Esophagus squamous epithelium (tissue), 5 donors: ENCODE measurements at regions not wholly inside any gene's neighbourhood (a gene's known extent, or its start where the extent isn't known, plus 50 kb on each side); places are given as distances from the start of the nearest gene placed in this dataset.
A peak's percentile ranks its signal among the peaks of the same experiment; 100 is the strongest.

Experiments
- DNase-seq: peaks from one replicate; lab custom pipeline; 2025; lab: John Stamatoyannopoulos, UW
- H3K27ac ChIP-seq, 4 donors: fragments of 200-600 bp; sonication (generic); one replicate each; pipeline ENCODE4 v1.5.1; 2016 to 2019; ENCODE audit warnings: mild to moderate bottlenecking in 1 of 4
- H3K27me3 ChIP-seq, 4 donors: fragments of 200-600 bp; sonication (generic); 1 replicate in 3 of 4; 2 replicates in 1 of 4; pipeline versions ENCODE4 v1.5.1 to v1.6.0; 2017 to 2021; ENCODE audit warnings: antibody characterized with exemption in 1 of 4
- H3K36me3 ChIP-seq, 3 donors: fragments of 200-600 bp; sonication (generic); one replicate each; pipeline ENCODE4 v1.5.1; 2016 to 2019
- H3K4me1 ChIP-seq, 3 donors: fragments of 200-600 bp; sonication (generic); one replicate each; pipeline ENCODE4 v1.5.1; 2017 to 2019
- H3K4me3 ChIP-seq, 4 donors: fragments of 200-600 bp; sonication (generic); 1 replicate in 3 of 4; 2 replicates in 1 of 4; pipeline ENCODE4 v1.5.1; 2016 to 2019; ENCODE audit warnings: mild to moderate bottlenecking in 2 of 4, moderate library complexity in 1 of 4
- H3K9me3 ChIP-seq, 3 donors: fragments of 200-600 bp; sonication (generic); one replicate each; pipeline ENCODE4 v1.5.1; 2016 to 2019
- POLR2A ChIP-seq, 4 donors: fragments of 450-650 bp; IDR thresholded peaks; one replicate each; pipeline ENCODE4 v1.6.1; 2017; ENCODE audit warnings: antibody characterized with exemption in 4 of 4, mild to moderate bottlenecking in 4 of 4, moderate library complexity in 3 of 4
- whole genome bisulfite sequencing, 2 donors: methylation state at CpG; one replicate each; pipeline ENCODE4 v1.1.5; 2018; 5-methylcytosine and 5-hydroxymethylcytosine counted together
- intact Hi-C: fragments of 100-400 bp; cut with DNase I; formaldehyde crosslinking; loops from one replicate; pipeline ENCODE4 v1.15.0; 2022
- TF ChIP-seq, protein P1 (sequence below), 6 experiments: fragments of 450-650 bp in 4 of 6; fragments of 200-600 bp in 2 of 6; sonication (generic) in 2 of 6; IDR thresholded peaks; one replicate each; pipeline ENCODE4 v1.5.1; 2016 to 2019; ENCODE audit warnings: antibody characterized with exemption in 6 of 6, mild to moderate bottlenecking in 4 of 6, moderate library complexity in 4 of 6
- donor health status: DM: yes; HTN: yes; CAD: no.

DNA sequence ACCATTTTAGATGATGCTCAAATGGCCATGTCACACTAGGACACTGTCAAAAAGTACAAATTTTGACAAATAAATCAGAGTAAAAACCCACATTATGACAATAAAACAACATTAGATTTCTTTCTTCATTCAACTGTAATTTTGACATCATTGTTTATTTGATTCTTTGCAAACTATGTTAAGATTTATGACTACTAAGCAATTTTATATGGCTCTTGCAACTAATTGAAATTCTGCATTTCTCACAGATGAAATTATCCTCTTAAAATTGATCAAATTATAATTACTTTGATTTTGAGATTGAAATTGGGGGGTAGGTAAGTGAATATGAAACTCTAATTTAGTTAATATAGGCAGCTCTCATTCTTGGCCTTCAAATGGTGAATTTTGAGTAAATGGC is 59.8 kb downstream of the ATOH1 start:
- H3K27me3 ChIP-seq = no peaks in the 10 kb centered on the region
- H3K4me1 ChIP-seq = no peaks in the 10 kb centered on the region
- TF ChIP-seq, protein P1, sequence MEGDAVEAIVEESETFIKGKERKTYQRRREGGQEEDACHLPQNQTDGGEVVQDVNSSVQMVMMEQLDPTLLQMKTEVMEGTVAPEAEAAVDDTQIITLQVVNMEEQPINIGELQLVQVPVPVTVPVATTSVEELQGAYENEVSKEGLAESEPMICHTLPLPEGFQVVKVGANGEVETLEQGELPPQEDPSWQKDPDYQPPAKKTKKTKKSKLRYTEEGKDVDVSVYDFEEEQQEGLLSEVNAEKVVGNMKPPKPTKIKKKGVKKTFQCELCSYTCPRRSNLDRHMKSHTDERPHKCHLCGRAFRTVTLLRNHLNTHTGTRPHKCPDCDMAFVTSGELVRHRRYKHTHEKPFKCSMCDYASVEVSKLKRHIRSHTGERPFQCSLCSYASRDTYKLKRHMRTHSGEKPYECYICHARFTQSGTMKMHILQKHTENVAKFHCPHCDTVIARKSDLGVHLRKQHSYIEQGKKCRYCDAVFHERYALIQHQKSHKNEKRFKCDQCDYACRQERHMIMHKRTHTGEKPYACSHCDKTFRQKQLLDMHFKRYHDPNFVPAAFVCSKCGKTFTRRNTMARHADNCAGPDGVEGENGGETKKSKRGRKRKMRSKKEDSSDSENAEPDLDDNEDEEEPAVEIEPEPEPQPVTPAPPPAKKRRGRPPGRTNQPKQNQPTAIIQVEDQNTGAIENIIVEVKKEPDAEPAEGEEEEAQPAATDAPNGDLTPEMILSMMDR (IDR thresholded peaks at IDR 0.05) = no peak
- TF ChIP-seq POLR2A (IDR thresholded peaks at IDR 0.05) = no peak
- no peak overlapping the region for H3K27ac ChIP-seq
- no peaks in the 10 kb centered on the region for H3K36me3 ChIP-seq
- H3K9me3 ChIP-seq = no peaks in the 10 kb centered on the region
- intact Hi-C loops = no loop called here
- no peak overlapping the region for H3K4me3 ChIP-seq
- no peak for DNase-seq

DNA sequence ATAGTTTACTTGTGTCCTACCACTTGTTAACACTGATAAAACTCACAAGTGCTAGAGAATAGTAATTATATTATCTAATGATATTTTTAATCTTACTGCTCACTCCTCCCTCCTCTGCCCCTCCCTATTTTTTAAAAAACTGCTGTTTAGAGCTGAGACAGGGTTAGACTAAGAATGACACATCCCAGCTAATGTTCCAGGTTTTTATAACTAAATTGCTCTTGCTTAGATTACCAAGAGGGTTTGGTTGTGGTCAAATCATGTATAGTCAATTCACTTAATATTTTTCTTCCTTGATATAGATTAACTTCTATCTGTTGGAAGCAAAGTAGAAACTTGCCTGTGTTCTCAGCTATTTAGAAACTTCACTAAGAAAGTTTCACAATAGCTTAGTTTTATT is 60.2 kb downstream of the ATOH1 start:
- DNase-seq = no peak
- H3K36me3 ChIP-seq = no peaks in the 10 kb centered on the region
- intact Hi-C loops = no loop called here
- H3K4me1 ChIP-seq = no peaks in the 10 kb centered on the region
- H3K27ac ChIP-seq = no peak overlapping the region
- no peaks in the 10 kb centered on the region for H3K9me3 ChIP-seq
- H3K4me3 ChIP-seq = no peak overlapping the region
- no peak for TF ChIP-seq POLR2A (IDR thresholded peaks at IDR 0.05)
- H3K27me3 ChIP-seq = no peaks in the 10 kb centered on the region

DNA sequence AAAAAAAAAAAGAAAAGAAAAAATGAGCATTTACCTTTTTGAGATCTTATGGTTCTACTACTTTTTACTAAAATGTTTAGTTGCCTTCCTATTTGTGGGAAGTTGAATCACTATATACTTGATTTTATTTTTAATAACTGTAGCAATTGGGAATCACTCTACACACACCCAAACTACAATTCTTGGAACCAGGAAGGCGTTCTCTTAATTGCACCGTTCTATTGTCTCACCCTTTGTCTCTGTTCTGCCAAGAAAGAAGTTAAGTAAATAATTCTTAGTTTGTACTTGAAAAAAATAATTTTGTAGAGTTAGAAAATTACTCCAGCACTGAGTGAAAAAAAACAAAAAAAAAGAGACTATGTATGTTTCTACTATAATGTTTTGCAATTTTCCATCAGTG is 62.7 kb downstream of the ATOH1 start:
- no peak overlapping the region for H3K27ac ChIP-seq
- no peak overlapping the region for H3K4me3 ChIP-seq
- TF ChIP-seq, protein P1 (IDR thresholded peaks at IDR 0.05) = no peak
- no peak for TF ChIP-seq POLR2A (IDR thresholded peaks at IDR 0.05)
- 39 to 48% methylated on average over 2 of the region's 2 CpGs for WGBS, 2 donors
- DNase-seq = no peak
- H3K4me1 ChIP-seq = no peaks in the 10 kb centered on the region
- H3K27me3 ChIP-seq = no peaks in the 10 kb centered on the region
- no peaks in the 10 kb centered on the region for H3K36me3 ChIP-seq
- intact Hi-C loops = no loop called here
- no peaks in the 10 kb centered on the region for H3K9me3 ChIP-seq

DNA sequence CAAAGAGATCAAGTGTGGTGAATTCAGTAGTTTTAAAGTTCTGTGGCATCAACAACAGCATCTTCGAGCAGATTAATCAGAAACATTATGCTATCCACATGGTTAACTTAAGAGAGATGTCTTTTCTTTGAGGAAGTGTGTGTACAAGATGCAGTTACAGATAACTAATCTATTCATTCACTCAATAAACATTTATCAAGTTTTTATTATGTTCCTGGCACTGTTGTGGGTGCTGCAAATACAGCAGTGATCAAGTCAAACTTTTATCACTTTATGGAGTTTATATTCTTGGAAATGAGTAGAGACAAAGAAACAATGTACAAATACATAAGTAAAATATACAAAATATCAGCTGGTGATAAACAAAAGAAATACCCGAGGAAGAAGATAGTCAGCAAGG is 66.4 kb downstream of the ATOH1 start:
- DNase-seq = no peak
- 52 to 59% methylated on average over 2 of the region's 2 CpGs for WGBS, 2 donors
- intact Hi-C loops = no loop called here

DNA sequence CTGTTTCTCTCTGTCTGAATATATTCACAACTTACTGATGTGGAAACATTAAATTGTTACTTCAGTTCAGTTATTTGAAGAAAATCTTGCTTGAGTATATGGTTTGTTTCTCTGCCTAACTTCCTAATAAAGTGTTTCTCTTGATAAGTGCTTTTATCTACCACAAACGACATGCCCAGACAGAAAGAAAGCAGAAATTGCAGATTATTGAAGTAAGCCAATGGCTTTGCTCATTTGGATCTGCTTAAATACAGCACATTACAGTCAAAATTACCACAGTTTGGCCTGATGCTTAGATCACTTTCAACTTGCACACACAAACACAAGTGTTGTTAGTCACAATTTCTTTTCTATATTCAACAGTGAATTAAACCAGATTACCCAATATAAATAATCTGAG is 68.0 kb downstream of the ATOH1 start:
- no peaks in the 10 kb centered on the region for H3K9me3 ChIP-seq
- no peak overlapping the region for H3K27ac ChIP-seq
- intact Hi-C loops = no loop called here
- no peaks in the 10 kb centered on the region for H3K36me3 ChIP-seq
- no peak overlapping the region for H3K4me3 ChIP-seq
- H3K4me1 ChIP-seq = no peaks in the 10 kb centered on the region
- H3K27me3 ChIP-seq = no peaks in the 10 kb centered on the region
- DNase-seq = no peak
- TF ChIP-seq POLR2A (IDR thresholded peaks at IDR 0.05) = no peak
- TF ChIP-seq, protein P1 (IDR thresholded peaks at IDR 0.05) = no peak
- 13 to 37% methylated on average over 1 of the region's 1 CpG for WGBS, 2 donors

More for the DNA sequence above, 66.4 kb downstream of the ATOH1 start:
- no peaks in the 10 kb centered on the region for H3K9me3 ChIP-seq
- H3K27ac ChIP-seq = no peak overlapping the region
- H3K4me3 ChIP-seq = no peak overlapping the region
- TF ChIP-seq POLR2A (IDR thresholded peaks at IDR 0.05) = no peak
- TF ChIP-seq, protein P1 (IDR thresholded peaks at IDR 0.05) = no peak
- no peaks in the 10 kb centered on the region for H3K4me1 ChIP-seq
- no peaks in the 10 kb centered on the region for H3K36me3 ChIP-seq
- no peaks in the 10 kb centered on the region for H3K27me3 ChIP-seq

DNA sequence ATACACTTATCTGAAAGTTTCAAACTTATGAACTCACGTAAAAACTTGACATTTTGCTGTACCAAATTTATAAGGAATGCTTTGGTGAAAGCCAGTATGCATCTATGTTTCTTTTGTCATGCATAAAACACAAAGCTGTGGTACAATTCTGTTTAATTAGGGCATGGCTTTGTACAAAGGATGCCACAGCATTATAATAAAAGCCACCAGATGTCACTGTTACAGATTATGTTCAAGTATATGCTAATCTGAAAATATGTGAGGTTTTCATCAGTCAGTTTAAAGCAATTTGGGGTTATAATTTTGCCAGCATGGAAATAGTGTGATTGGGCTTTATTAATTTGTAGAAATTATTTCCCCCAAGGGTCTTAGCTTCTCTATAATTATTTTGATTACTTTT is 69.0 kb downstream of the ATOH1 start:
- intact Hi-C loops = no loop called here
- 58 to 92% methylated on average over 1 of the region's 1 CpG for WGBS, 2 donors

More for the DNA sequence above, 69.0 kb downstream of the ATOH1 start:
- H3K27me3 ChIP-seq = no peaks in the 10 kb centered on the region
- no peak for TF ChIP-seq POLR2A (IDR thresholded peaks at IDR 0.05)
- TF ChIP-seq, protein P1 (IDR thresholded peaks at IDR 0.05) = peak in 1 of 6 experiments; percentile 38
- no peak overlapping the region for H3K4me3 ChIP-seq
- H3K9me3 ChIP-seq = no peaks in the 10 kb centered on the region
- DNase-seq = no peak
- H3K27ac ChIP-seq = no peak overlapping the region
- no peaks in the 10 kb centered on the region for H3K4me1 ChIP-seq
- no peaks in the 10 kb centered on the region for H3K36me3 ChIP-seq
